ENCODE measurements at regions not wholly inside any gene's neighbourhood (a gene's known extent, or its start where the extent isn't known, plus 50 kb on each side); places are given as distances from the start of the nearest gene placed in this dataset.
"Not testable (repeated sequence)": the region's sequence is repeated elsewhere in the genome, so short reads cannot be mapped to it uniquely, and the experiment has no call there.

GRCh38 chr13:38073931-38074330 lies 204.4 kb upstream of the TRPC4 start:
- H3K27ac ChIP-seq (ENCODE audit: low read depth, low read length): no peak overlapping the region
- H3K27me3 ChIP-seq (ENCODE audit: insufficient read depth, low read length): no peaks in the 10 kb centered on the region
- no peaks in the 10 kb centered on the region for H3K79me2 ChIP-seq (ENCODE audit: control insufficient read depth, insufficient read depth, low read length, unreplicated experiment)
- H2AFZ ChIP-seq (ENCODE audit: low read length, unreplicated experiment): no peak overlapping the region
- no peaks in the 10 kb centered on the region for H3K36me3 ChIP-seq (ENCODE audit: insufficient read depth, low read length)
- H3K4me1 ChIP-seq (ENCODE audit: control insufficient read depth, insufficient read depth, low read length, unreplicated experiment): no peaks in the 10 kb centered on the region
- H3K4me3 ChIP-seq (ENCODE audit: low read depth, low read length): no peak overlapping the region

- Histone ChIP-seq H3K27me3 (ENCODE audit: insufficient read depth, low read length) (no peaks in the 10 kb centered on the region), H2AFZ (ENCODE audit: low read length, unreplicated experiment) (no peak overlapping the region), H3K4me3 (ENCODE audit: low read depth, low read length) (no peak overlapping the region), H3K4me1 (ENCODE audit: control insufficient read depth, insufficient read depth, low read length, unreplicated experiment) (no peaks in the 10 kb centered on the region), H3K27ac (ENCODE audit: low read depth, low read length) (no peak overlapping the region), H3K79me2 (ENCODE audit: control insufficient read depth, insufficient read depth, low read length, unreplicated experiment) (no peaks in the 10 kb centered on the region), H3K36me3 (ENCODE audit: insufficient read depth, low read length) (no peaks in the 10 kb centered on the region)
Observed at GRCh38 chr13:38072696-38073095, 203.1 kb upstream of the TRPC4 start.

- not testable (repeated sequence) for H3K79me2 ChIP-seq (ENCODE audit: control insufficient read depth, insufficient read depth, low read length, unreplicated experiment); H3K4me1 ChIP-seq (ENCODE audit: control insufficient read depth, insufficient read depth, low read length, unreplicated experiment); H2AFZ ChIP-seq (ENCODE audit: low read length, unreplicated experiment); H3K27me3 ChIP-seq (ENCODE audit: insufficient read depth, low read length); H3K4me3 ChIP-seq (ENCODE audit: low read depth, low read length); H3K27ac ChIP-seq (ENCODE audit: low read depth, low read length); H3K36me3 ChIP-seq (ENCODE audit: insufficient read depth, low read length)
Observed at GRCh38 chr13:38071340-38071739, 201.8 kb upstream of the TRPC4 start.

- H3K79me2 ChIP-seq (ENCODE audit: control insufficient read depth, insufficient read depth, low read length, unreplicated experiment): no peaks in the 10 kb centered on the region
- no peak overlapping the region for H2AFZ ChIP-seq (ENCODE audit: low read length, unreplicated experiment)
- no peaks in the 10 kb centered on the region for H3K27me3 ChIP-seq (ENCODE audit: insufficient read depth, low read length)
- no peak overlapping the region for H3K27ac ChIP-seq (ENCODE audit: low read depth, low read length)
- no peak overlapping the region for H3K4me3 ChIP-seq (ENCODE audit: low read depth, low read length)
- no peaks in the 10 kb centered on the region for H3K4me1 ChIP-seq (ENCODE audit: control insufficient read depth, insufficient read depth, low read length, unreplicated experiment)
- H3K36me3 ChIP-seq (ENCODE audit: insufficient read depth, low read length): no peaks in the 10 kb centered on the region
Observed at GRCh38 chr13:38053896-38054295, 184.3 kb upstream of the TRPC4 start.

GRCh38 chr13:38046049-38046376 lies 176.4 kb upstream of the TRPC4 start:
- Histone ChIP-seq H2AFZ (ENCODE audit: low read length, unreplicated experiment) (peak overlapping the region; percentile 62), H3K27me3 (ENCODE audit: insufficient read depth, low read length) (no peaks in the 10 kb centered on the region), H3K27ac (ENCODE audit: low read depth, low read length) (no peak overlapping the region), H3K79me2 (ENCODE audit: control insufficient read depth, insufficient read depth, low read length, unreplicated experiment) (no peaks in the 10 kb centered on the region), H3K4me1 (ENCODE audit: control insufficient read depth, insufficient read depth, low read length, unreplicated experiment) (no peaks in the 10 kb centered on the region), H3K36me3 (ENCODE audit: insufficient read depth, low read length) (no peaks in the 10 kb centered on the region), H3K4me3 (ENCODE audit: low read depth, low read length) (no peak overlapping the region)

GRCh38 chr13:38045278-38046048 lies 175.9 kb upstream of the TRPC4 start:
- Histone ChIP-seq H2AFZ (ENCODE audit: low read length, unreplicated experiment) (peak overlapping the region; percentile 62), H3K27me3 (ENCODE audit: insufficient read depth, low read length) (no peaks in the 10 kb centered on the region), H3K4me1 (ENCODE audit: control insufficient read depth, insufficient read depth, low read length, unreplicated experiment) (no peaks in the 10 kb centered on the region), H3K36me3 (ENCODE audit: insufficient read depth, low read length) (no peaks in the 10 kb centered on the region), H3K79me2 (ENCODE audit: control insufficient read depth, insufficient read depth, low read length, unreplicated experiment) (no peaks in the 10 kb centered on the region), H3K27ac (ENCODE audit: low read depth, low read length) (no peak overlapping the region), H3K4me3 (ENCODE audit: low read depth, low read length) (no peak overlapping the region)

GRCh38 chr13:38044067-38044466 lies 174.5 kb upstream of the TRPC4 start:
- no peaks in the 10 kb centered on the region for H3K27me3 ChIP-seq (ENCODE audit: insufficient read depth, low read length)
- H3K27ac ChIP-seq (ENCODE audit: low read depth, low read length): no peak overlapping the region
- no peaks in the 10 kb centered on the region for H3K4me1 ChIP-seq (ENCODE audit: control insufficient read depth, insufficient read depth, low read length, unreplicated experiment)
- no peak overlapping the region for H2AFZ ChIP-seq (ENCODE audit: low read length, unreplicated experiment)
- H3K79me2 ChIP-seq (ENCODE audit: control insufficient read depth, insufficient read depth, low read length, unreplicated experiment): no peaks in the 10 kb centered on the region
- no peak overlapping the region for H3K4me3 ChIP-seq (ENCODE audit: low read depth, low read length)
- H3K36me3 ChIP-seq (ENCODE audit: insufficient read depth, low read length): no peaks in the 10 kb centered on the region

- Histone ChIP-seq H3K36me3 (ENCODE audit: insufficient read depth, low read length) (no peaks in the 10 kb centered on the region), H3K27ac (ENCODE audit: low read depth, low read length) (no peak overlapping the region), H3K4me1 (ENCODE audit: control insufficient read depth, insufficient read depth, low read length, unreplicated experiment) (no peaks in the 10 kb centered on the region), H2AFZ (ENCODE audit: low read length, unreplicated experiment) (no peak overlapping the region), H3K27me3 (ENCODE audit: insufficient read depth, low read length) (no peaks in the 10 kb centered on the region), H3K4me3 (ENCODE audit: low read depth, low read length) (no peak overlapping the region), H3K79me2 (ENCODE audit: control insufficient read depth, insufficient read depth, low read length, unreplicated experiment) (no peaks in the 10 kb centered on the region)
Observed at GRCh38 chr13:38042771-38043170, 173.2 kb upstream of the TRPC4 start.

GRCh38 chr13:38024431-38024830 lies 154.9 kb upstream of the TRPC4 start:
- no peaks in the 10 kb centered on the region for H3K4me1 ChIP-seq (ENCODE audit: control insufficient read depth, insufficient read depth, low read length, unreplicated experiment)
- no peaks in the 10 kb centered on the region for H3K36me3 ChIP-seq (ENCODE audit: insufficient read depth, low read length)
- H3K27ac ChIP-seq (ENCODE audit: low read depth, low read length): no peak overlapping the region
- no peak overlapping the region for H3K4me3 ChIP-seq (ENCODE audit: low read depth, low read length)
- no peaks in the 10 kb centered on the region for H3K79me2 ChIP-seq (ENCODE audit: control insufficient read depth, insufficient read depth, low read length, unreplicated experiment)
- no peaks in the 10 kb centered on the region for H3K27me3 ChIP-seq (ENCODE audit: insufficient read depth, low read length)
- no peak overlapping the region for H2AFZ ChIP-seq (ENCODE audit: low read length, unreplicated experiment)

GRCh38 chr13:38017320-38017719 lies 147.7 kb upstream of the TRPC4 start:
- Histone ChIP-seq H3K79me2 (ENCODE audit: control insufficient read depth, insufficient read depth, low read length, unreplicated experiment) (no peaks in the 10 kb centered on the region), H3K36me3 (ENCODE audit: insufficient read depth, low read length) (no peaks in the 10 kb centered on the region), H3K4me3 (ENCODE audit: low read depth, low read length) (no peak overlapping the region), H3K27me3 (ENCODE audit: insufficient read depth, low read length) (no peaks in the 10 kb centered on the region), H3K27ac (ENCODE audit: low read depth, low read length) (no peak overlapping the region), H3K4me1 (ENCODE audit: control insufficient read depth, insufficient read depth, low read length, unreplicated experiment) (no peaks in the 10 kb centered on the region), H2AFZ (ENCODE audit: low read length, unreplicated experiment) (no peak overlapping the region)

- Histone ChIP-seq H3K4me1 (ENCODE audit: control insufficient read depth, insufficient read depth, low read length, unreplicated experiment) (no peaks in the 10 kb centered on the region), H2AFZ (ENCODE audit: low read length, unreplicated experiment) (no peak overlapping the region), H3K27ac (ENCODE audit: low read depth, low read length) (no peak overlapping the region), H3K36me3 (ENCODE audit: insufficient read depth, low read length) (no peaks in the 10 kb centered on the region), H3K4me3 (ENCODE audit: low read depth, low read length) (no peak overlapping the region), H3K79me2 (ENCODE audit: control insufficient read depth, insufficient read depth, low read length, unreplicated experiment) (no peaks in the 10 kb centered on the region), H3K27me3 (ENCODE audit: insufficient read depth, low read length) (no peaks in the 10 kb centered on the region)
Observed at GRCh38 chr13:38013676-38014075, 144.1 kb upstream of the TRPC4 start.
